ENCODE measurements at regions not wholly inside any gene's neighbourhood (a gene's known extent, or its start where the extent isn't known, plus 50 kb on each side); places are given as distances from the start of the nearest gene placed in this dataset.

GRCh38 chr13:59099182-59099974 is 1064.3 kb downstream of the DIAPH3 start:
- TF ChIP-seq REST (IDR thresholded peaks at IDR 0.05; ENCODE audit: insufficient read depth in 1 of 2, low read depth in 2 of 2, low read length in 2 of 2) (no peak), POLR2AphosphoS5 (IDR thresholded peaks at IDR 0.05; ENCODE audit: low read depth, low read length) (no peak), TAF1 (IDR thresholded peaks at IDR 0.05; ENCODE audit: borderline replicate concordance, insufficient read depth, low read length) (no peak), FOXP2 (optimal IDR thresholded peaks at IDR 0.05; ENCODE audit: borderline replicate concordance, extremely low read depth, extremely low read length, insufficient read depth) (no peak), SIN3A (IDR thresholded peaks at IDR 0.05; ENCODE audit: borderline replicate concordance, insufficient read depth, low read length) (no peak)

- TF ChIP-seq POLR2AphosphoS5 (IDR thresholded peaks at IDR 0.05; ENCODE audit: low read depth, low read length) (no peak), FOXP2 (optimal IDR thresholded peaks at IDR 0.05; ENCODE audit: borderline replicate concordance, extremely low read depth, extremely low read length, insufficient read depth) (no peak), REST (IDR thresholded peaks at IDR 0.05; ENCODE audit: insufficient read depth in 1 of 2, low read depth in 2 of 2, low read length in 2 of 2) (no peak), SIN3A (IDR thresholded peaks at IDR 0.05; ENCODE audit: borderline replicate concordance, insufficient read depth, low read length) (no peak), TAF1 (IDR thresholded peaks at IDR 0.05; ENCODE audit: borderline replicate concordance, insufficient read depth, low read length) (no peak)
These were observed 1060.5 kb downstream of the DIAPH3 start for GRCh38 chr13:59103004-59103768.

- TF ChIP-seq POLR2AphosphoS5 (IDR thresholded peaks at IDR 0.05; ENCODE audit: low read depth, low read length): no peak
- TF ChIP-seq FOXP2 (optimal IDR thresholded peaks at IDR 0.05; ENCODE audit: borderline replicate concordance, extremely low read depth, extremely low read length, insufficient read depth): no peak
- no peak for TF ChIP-seq REST (IDR thresholded peaks at IDR 0.05; ENCODE audit: insufficient read depth in 1 of 2, low read depth in 2 of 2, low read length in 2 of 2)
- no peak for TF ChIP-seq SIN3A (IDR thresholded peaks at IDR 0.05; ENCODE audit: borderline replicate concordance, insufficient read depth, low read length)
- no peak for TF ChIP-seq TAF1 (IDR thresholded peaks at IDR 0.05; ENCODE audit: borderline replicate concordance, insufficient read depth, low read length)
These were observed 1052.0 kb downstream of the DIAPH3 start for GRCh38 chr13:59111751-59112171.

GRCh38 chr13:59112221-59112718 is 1051.5 kb downstream of the DIAPH3 start:
- TF ChIP-seq TAF1 (IDR thresholded peaks at IDR 0.05; ENCODE audit: borderline replicate concordance, insufficient read depth, low read length) (no peak), POLR2AphosphoS5 (IDR thresholded peaks at IDR 0.05; ENCODE audit: low read depth, low read length) (no peak), REST (IDR thresholded peaks at IDR 0.05; ENCODE audit: insufficient read depth in 1 of 2, low read depth in 2 of 2, low read length in 2 of 2) (no peak), FOXP2 (optimal IDR thresholded peaks at IDR 0.05; ENCODE audit: borderline replicate concordance, extremely low read depth, extremely low read length, insufficient read depth) (no peak)
